Caco-2 (cell line): ENCODE measurements at regions not wholly inside any gene's neighbourhood (a gene's known extent, or its start where the extent isn't known, plus 50 kb on each side); places are given as distances from the start of the nearest gene placed in this dataset.

ENCODE experiments used
- BruUV-seq: library from RNA; stranded (reverse); fragments of 400-500 nt; replicated peaks from 2 replicates; lab custom pipeline; 2021; lab: Mats Ljungman, UMichigan
- CTCF ChIA-PET: fragments of 300-600 bp; sonication (Branson Sonifier 250); formaldehyde crosslinking; loops from one replicate; lab custom pipeline; 2022; ENCODE audit warnings: antibody characterized with exemption; lab: Charles Lee
- POLR2A ChIA-PET: fragments of 300-600 bp; sonication (Branson Sonifier 250); formaldehyde crosslinking; loops from one replicate; lab custom pipeline; 2022; ENCODE audit warnings: antibody characterized with exemption; lab: Charles Lee
- DNase-seq, 2 experiments: peaks; one replicate each; pipeline versions ENCODE4 v3.0.0 to v3.0.0-alpha.2; 2020 to 2022
- H3K27me3 ChIP-seq: replicated peaks from 2 replicates; pipeline ENCODE4 v1.6.0; 2011; ENCODE audit warnings: low read length; ENCODE audit not compliant: control insufficient read depth, insufficient read depth
- H3K36me3 ChIP-seq: 2 replicates; pipeline ENCODE4 v1.5.1; 2011; ENCODE audit warnings: low read length; ENCODE audit not compliant: control insufficient read depth, insufficient read depth
- H3K4me1 ChIP-seq: fragments of 250-450 bp; sonication (Bioruptor Pico); 2 replicates; pipeline ENCODE4 v1.5.1; 2020; ENCODE audit warnings: mild to moderate bottlenecking
- H3K4me3 ChIP-seq: 2 replicates; pipeline ENCODE4 v1.5.1; 2011; ENCODE audit warnings: low read depth, mild to moderate bottlenecking, control low read depth, low read length
- H3K9me3 ChIP-seq: fragments of 250-450 bp; sonication (Bioruptor Pico); 2 replicates; pipeline ENCODE4 v1.5.1; 2020; ENCODE audit warnings: mild to moderate bottlenecking, moderate library complexity
- H3K27ac Mint-ChIP-seq: one replicate; pipeline ENCODE4 v1.8.0; 2022; ENCODE audit warnings: mixed read lengths; ENCODE audit not compliant: unreplicated experiment
- H3K27me3 Mint-ChIP-seq: one replicate; pipeline ENCODE4 v1.8.0; 2022; ENCODE audit warnings: mixed read lengths; ENCODE audit not compliant: insufficient read depth, unreplicated experiment
- H3K36me3 Mint-ChIP-seq: one replicate; pipeline ENCODE4 v1.8.0; 2022; ENCODE audit warnings: mild to moderate bottlenecking, mixed read lengths; ENCODE audit not compliant: insufficient read depth, unreplicated experiment
- H3K4me1 Mint-ChIP-seq: one replicate; pipeline ENCODE4 v1.8.0; 2022; ENCODE audit warnings: low read depth, mixed read lengths; ENCODE audit not compliant: unreplicated experiment
- H3K4me3 Mint-ChIP-seq: one replicate; pipeline ENCODE4 v1.8.0; 2022; ENCODE audit warnings: mild to moderate bottlenecking, moderate library complexity, mixed read lengths; ENCODE audit not compliant: unreplicated experiment
- H3K9me3 Mint-ChIP-seq: one replicate; pipeline ENCODE4 v1.8.0; 2022; ENCODE audit warnings: mixed read lengths; ENCODE audit not compliant: unreplicated experiment
- intact Hi-C: fragments of 100-400 bp; cut with micrococcal nuclease; formaldehyde crosslinking; loops from one replicate; pipeline ENCODE4 v1.10.0; 2022; ENCODE audit not compliant: unreplicated experiment
- TF ChIP-seq, protein P1 (sequence below), 2 experiments: fragments of 200-600 bp in 1 of 2; IDR thresholded peaks; 1 replicate in 1 of 2; 2 replicates in 1 of 2; pipeline versions ENCODE4 v1.5.1 to v1.8.0; 2011 to 2022; ENCODE audit warnings: antibody characterized with exemption in 1 of 2, control low read depth in 1 of 2, inconsistent platforms in 1 of 2, low read depth in 1 of 2, low read length in 1 of 2, mild to moderate bottlenecking in 1 of 2, moderate library complexity in 1 of 2; ENCODE audit not compliant: insufficient read depth in 1 of 2, severe bottlenecking in 1 of 2, unreplicated experiment in 1 of 2

DNA sequence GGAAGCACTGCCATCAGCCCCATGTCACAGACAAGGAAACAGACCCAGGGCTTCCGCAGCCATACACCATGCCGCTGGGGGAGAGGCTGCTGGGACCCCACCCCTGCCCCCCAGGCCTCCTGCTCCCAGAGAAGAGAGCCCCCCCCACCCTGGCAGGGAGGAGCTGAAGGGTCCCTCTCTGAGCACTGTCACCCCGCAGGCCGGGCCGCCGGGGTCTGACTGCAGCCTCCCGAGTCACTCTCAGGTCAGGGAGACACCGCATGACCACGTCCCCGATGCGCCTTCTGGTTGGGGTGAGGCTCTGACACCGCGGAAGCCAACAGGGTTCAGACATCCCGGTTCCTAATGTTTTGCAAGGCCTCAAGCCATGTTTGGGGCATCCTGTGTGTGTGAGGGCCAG, 102.3 kb downstream of the SIK1 start:
- H3K27ac Mint-ChIP-seq = no peak overlapping the region
- no peaks in the 10 kb centered on the region for H3K27me3 ChIP-seq
- no peaks in the 10 kb centered on the region for H3K27me3 Mint-ChIP-seq
- intact Hi-C loops = no loop called here
- POLR2A ChIA-PET = interaction anchor here (0.6 kb wide), 1 partner anchor 452 kb away, joined by 5 read pairs; no protein-coding TSS in a partner anchor
- no peaks in the 10 kb centered on the region for H3K4me1 Mint-ChIP-seq
- H3K9me3 ChIP-seq = no peaks in the 10 kb centered on the region
- TF ChIP-seq, protein P1, sequence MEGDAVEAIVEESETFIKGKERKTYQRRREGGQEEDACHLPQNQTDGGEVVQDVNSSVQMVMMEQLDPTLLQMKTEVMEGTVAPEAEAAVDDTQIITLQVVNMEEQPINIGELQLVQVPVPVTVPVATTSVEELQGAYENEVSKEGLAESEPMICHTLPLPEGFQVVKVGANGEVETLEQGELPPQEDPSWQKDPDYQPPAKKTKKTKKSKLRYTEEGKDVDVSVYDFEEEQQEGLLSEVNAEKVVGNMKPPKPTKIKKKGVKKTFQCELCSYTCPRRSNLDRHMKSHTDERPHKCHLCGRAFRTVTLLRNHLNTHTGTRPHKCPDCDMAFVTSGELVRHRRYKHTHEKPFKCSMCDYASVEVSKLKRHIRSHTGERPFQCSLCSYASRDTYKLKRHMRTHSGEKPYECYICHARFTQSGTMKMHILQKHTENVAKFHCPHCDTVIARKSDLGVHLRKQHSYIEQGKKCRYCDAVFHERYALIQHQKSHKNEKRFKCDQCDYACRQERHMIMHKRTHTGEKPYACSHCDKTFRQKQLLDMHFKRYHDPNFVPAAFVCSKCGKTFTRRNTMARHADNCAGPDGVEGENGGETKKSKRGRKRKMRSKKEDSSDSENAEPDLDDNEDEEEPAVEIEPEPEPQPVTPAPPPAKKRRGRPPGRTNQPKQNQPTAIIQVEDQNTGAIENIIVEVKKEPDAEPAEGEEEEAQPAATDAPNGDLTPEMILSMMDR (IDR thresholded peaks at IDR 0.05; ENCODE audit: insufficient read depth in 1 of 2, low read depth in 1 of 2, low read length in 1 of 2, severe bottlenecking in 1 of 2, unreplicated experiment in 1 of 2) = no peak
- CTCF ChIA-PET = no interaction called here
- no peaks in the 10 kb centered on the region for H3K9me3 Mint-ChIP-seq
- no peaks in the 10 kb centered on the region for H3K36me3 ChIP-seq
- no TSS peak for BruUV-seq
- H3K4me3 Mint-ChIP-seq = no peak overlapping the region
- peaks cover 22% of the 10 kb centered on the region for H3K4me1 ChIP-seq
- no peak overlapping the region for H3K4me3 ChIP-seq
- H3K36me3 Mint-ChIP-seq = no peaks in the 10 kb centered on the region
- no peak for DNase-seq

DNA sequence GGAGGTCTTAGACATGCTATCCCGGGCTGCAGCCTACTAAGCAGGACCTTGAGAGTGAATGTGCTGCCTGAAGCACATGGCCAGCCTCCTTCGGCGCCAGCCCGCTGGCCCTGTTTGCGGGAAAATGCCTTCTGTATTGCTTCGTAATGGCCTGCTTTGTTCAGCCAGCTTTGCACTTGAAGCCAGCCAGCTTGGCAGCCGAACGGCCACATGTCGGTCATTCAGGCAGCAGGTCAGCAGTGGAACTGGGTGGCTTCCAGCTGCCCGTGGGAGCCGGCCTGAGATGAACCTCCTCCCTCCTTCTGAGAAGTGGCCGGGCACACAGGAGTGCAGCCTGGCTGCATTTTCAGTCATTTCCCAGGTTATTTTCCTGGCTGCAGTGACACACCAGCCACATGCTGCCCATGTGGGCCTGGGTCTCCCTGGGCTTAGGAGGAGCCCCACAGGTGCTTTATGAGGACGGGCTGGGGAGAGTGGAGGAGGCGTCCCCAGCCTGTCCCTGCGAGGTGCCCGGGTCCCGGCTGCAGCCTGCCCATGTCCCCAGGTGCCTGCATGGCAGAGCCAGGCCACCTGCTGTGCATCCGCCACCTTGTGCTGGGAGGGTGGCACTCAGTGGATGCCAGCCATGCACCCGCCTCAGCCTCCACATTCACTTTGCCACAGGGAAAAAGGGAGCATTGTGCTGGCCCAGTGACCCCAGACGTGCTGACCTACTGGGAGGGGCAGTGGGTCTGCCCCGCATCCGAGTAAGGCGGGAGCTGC, 103.5 kb downstream of the SIK1 start:
- DNase-seq = no peak
- Mint-ChIP-seq H3K36me3 (no peaks in the 10 kb centered on the region), H3K4me1 (no peaks in the 10 kb centered on the region), H3K27me3 (no peaks in the 10 kb centered on the region), H3K4me3 (no peak overlapping the region), H3K9me3 (peaks cover 4% of the 10 kb centered on the region), H3K27ac (no peak overlapping the region)
- Histone ChIP-seq H3K9me3 (no peaks in the 10 kb centered on the region), H3K27me3 (no peaks in the 10 kb centered on the region), H3K36me3 (no peaks in the 10 kb centered on the region), H3K4me3 (no peak overlapping the region), H3K4me1 (peaks cover 32% of the 10 kb centered on the region)
- no TSS peak for BruUV-seq
- CTCF ChIA-PET = no interaction called here
- TF ChIP-seq, protein P1 (IDR thresholded peaks at IDR 0.05; ENCODE audit: insufficient read depth in 1 of 2, low read depth in 1 of 2, low read length in 1 of 2, severe bottlenecking in 1 of 2, unreplicated experiment in 1 of 2) = no peak
- intact Hi-C loops = no loop called here
- POLR2A ChIA-PET = no interaction called here

DNA sequence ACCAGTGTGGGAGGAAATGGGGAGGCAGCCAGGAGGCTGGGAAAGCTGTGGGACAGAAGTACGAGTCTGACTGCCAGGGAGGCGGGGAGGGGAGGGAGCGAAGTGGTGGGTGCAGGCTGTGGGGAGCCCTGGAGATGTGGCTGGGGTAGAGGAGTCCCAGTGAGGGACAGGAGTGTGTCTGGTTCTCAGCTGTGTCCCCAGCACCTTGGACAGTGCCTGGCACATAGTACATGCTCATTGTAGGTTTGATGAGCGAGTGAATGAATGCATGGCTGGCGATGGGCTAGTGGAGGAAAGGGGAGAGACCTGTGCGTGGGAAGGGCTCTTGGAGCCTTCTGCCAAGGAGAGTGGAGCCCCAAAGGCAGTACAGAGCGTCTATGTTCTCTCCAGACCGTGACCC, 104.1 kb downstream of the SIK1 start:
- intact Hi-C loops = no loop called here
- no peaks in the 10 kb centered on the region for H3K27me3 ChIP-seq
- H3K36me3 ChIP-seq = no peaks in the 10 kb centered on the region
- ChIA-PET POLR2A (no interaction called here), CTCF (no interaction called here)
- peaks cover 1% of the 10 kb centered on the region for H3K9me3 ChIP-seq
- Mint-ChIP-seq H3K27me3 (no peaks in the 10 kb centered on the region), H3K36me3 (peaks cover under 1% of the 10 kb centered on the region), H3K4me3 (no peak overlapping the region), H3K27ac (no peak overlapping the region), H3K9me3 (peaks cover 9% of the 10 kb centered on the region), H3K4me1 (no peaks in the 10 kb centered on the region)
- H3K4me1 ChIP-seq = peaks cover 32% of the 10 kb centered on the region
- DNase-seq = no peak
- no peak overlapping the region for H3K4me3 ChIP-seq
- TF ChIP-seq, protein P1 (IDR thresholded peaks at IDR 0.05; ENCODE audit: insufficient read depth in 1 of 2, low read depth in 1 of 2, low read length in 1 of 2, severe bottlenecking in 1 of 2, unreplicated experiment in 1 of 2) = no peak
- BruUV-seq = no TSS peak
